BLaER1 (cell line): ENCODE measurements at regions not wholly inside any gene's neighbourhood (a gene's known extent, or its start where the extent isn't known, plus 50 kb on each side); places are given as distances from the start of the nearest gene placed in this dataset.

ENCODE experiments used
- H3K27ac ChIP-seq: shearing (Covaris generic); formaldehyde crosslinking; 2 replicates; pipeline ENCODE4 v1.8.1; 2022
- H3K27me3 ChIP-seq: shearing (Covaris generic); formaldehyde crosslinking; 2 replicates; pipeline ENCODE4 v1.8.1; 2022
- H3K36me3 ChIP-seq: shearing (Covaris generic); formaldehyde crosslinking; 2 replicates; pipeline ENCODE4 v1.8.1; 2022
- H3K4me1 ChIP-seq: shearing (Covaris generic); formaldehyde crosslinking; 2 replicates; pipeline ENCODE4 v1.8.1; 2022
- H3K4me2 ChIP-seq: shearing (Covaris generic); formaldehyde crosslinking; 2 replicates; pipeline ENCODE4 v1.8.1; 2022
- H3K4me3 ChIP-seq: shearing (Covaris generic); formaldehyde crosslinking; 2 replicates; pipeline ENCODE4 v1.8.1; 2022
- H3K9ac ChIP-seq: shearing (Covaris generic); formaldehyde crosslinking; 2 replicates; pipeline ENCODE4 v1.8.1; 2022
- H3K9me3 ChIP-seq: shearing (Covaris generic); formaldehyde crosslinking; 2 replicates; pipeline ENCODE4 v1.8.1; 2022
- H4K20me1 ChIP-seq: shearing (Covaris generic); formaldehyde crosslinking; 2 replicates; pipeline ENCODE4 v1.8.1; 2022
- Cebpa-rat ChIP-seq: shearing (Covaris generic); IDR thresholded peaks from 2 replicates; pipeline ENCODE4 v1.8.1; 2022

DNA sequence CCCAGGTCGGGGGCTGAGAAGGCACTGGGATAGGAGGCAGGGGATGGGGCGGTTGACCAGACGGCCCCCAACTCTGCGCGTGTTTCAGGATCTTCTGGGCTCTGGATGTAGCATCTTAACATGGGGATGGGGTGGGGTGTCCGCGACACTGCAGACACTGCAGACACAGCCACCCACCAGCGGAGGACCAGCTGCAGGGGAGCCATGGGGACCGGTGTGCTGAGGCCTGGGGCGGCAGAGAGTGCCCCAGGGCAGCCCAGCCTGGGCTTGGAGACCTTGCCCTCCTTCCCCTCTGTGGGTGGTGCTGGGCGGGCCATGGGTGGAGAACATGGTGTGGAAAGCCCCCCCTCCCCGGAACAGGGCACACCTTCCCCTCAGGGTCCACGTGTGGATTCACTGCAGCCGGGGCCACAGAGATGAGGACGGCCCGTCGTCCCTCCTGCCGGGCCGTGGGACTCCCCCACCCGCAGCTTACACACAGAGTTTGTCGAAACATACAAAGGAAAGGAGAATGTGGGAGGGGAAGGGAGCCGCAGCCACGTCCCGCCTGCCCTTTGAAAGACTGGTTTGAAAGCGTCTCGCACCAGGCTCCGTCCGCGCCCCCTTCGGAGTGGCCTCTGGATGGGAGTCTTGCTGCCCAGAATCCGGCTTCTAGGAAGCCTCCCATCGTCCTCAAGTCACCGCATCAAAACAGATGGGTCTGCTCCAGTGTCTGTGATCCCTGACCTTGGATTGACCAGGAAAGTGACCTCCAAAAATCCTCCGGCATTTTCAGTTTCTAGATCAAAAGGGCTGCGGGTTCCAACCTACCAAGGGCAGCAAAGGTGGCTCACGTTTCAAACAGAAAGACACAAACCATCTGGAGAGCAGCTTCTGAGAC is 91.5 kb upstream of the TCERG1L start:
- peak overlapping the region; percentile 22; the same call in 1 of the 2 replicates for H3K4me2 ChIP-seq
- no peaks in the 10 kb centered on the region for H3K36me3 ChIP-seq
- H3K9me3 ChIP-seq = no peaks in the 10 kb centered on the region
- H4K20me1 ChIP-seq = no peaks in the 10 kb centered on the region
- no peaks in the 10 kb centered on the region for H3K27me3 ChIP-seq
- TF ChIP-seq Cebpa-rat = no peak
- no peak overlapping the region for H3K4me3 ChIP-seq
- no peak overlapping the region for H3K27ac ChIP-seq
- H3K4me1 ChIP-seq = peaks cover 37% of the 10 kb centered on the region
- no peak overlapping the region for H3K9ac ChIP-seq

DNA sequence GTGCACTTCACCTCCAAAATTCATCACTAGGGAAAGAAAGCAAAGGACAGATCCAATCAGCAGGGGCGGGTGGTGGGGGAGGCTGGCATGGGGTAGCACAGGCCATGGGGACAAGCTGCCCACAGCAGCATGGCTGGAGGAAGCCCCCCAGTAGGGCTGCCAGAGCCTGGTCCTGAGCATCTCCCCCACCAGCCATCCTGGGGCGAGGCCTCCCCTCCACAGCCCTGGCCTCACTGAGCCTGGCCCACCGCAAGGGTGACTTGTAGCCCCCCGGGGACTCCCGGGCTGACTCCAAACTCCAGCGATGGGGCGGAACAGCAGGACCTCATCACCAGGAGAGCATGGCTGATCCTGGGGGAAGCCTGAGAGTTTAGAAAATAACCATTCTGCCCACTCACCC is 92.4 kb upstream of the TCERG1L start:
- Histone ChIP-seq H3K4me1 (peaks cover 37% of the 10 kb centered on the region), H3K4me3 (no peak overlapping the region), H3K4me2 (no peak overlapping the region), H3K9ac (no peak overlapping the region), H3K9me3 (no peaks in the 10 kb centered on the region), H3K36me3 (no peaks in the 10 kb centered on the region), H3K27me3 (no peaks in the 10 kb centered on the region), H4K20me1 (no peaks in the 10 kb centered on the region), H3K27ac (no peak overlapping the region)
- TF ChIP-seq Cebpa-rat = no peak

DNA sequence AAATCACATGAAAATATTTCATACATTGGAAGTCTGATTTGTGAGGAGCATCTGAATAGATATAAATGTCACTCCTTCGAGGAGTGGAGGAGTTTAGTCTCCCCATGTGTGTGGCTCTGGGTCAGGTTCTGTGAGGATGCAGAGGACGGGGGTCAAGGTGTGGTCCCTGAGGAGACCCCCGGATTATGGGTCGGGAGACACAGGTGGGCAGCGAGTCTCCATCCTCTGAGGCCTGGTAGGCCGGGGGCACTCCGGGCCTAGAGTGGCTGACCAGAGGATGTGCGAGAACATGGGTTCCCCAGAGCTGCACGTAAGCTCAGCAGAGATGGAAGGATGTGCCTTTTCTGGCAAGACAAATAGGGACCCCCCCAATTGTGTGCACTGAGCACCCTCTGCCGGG is 93.4 kb upstream of the TCERG1L start:
- Histone ChIP-seq H3K9me3 (no peaks in the 10 kb centered on the region), H3K4me1 (peaks cover 46% of the 10 kb centered on the region), H3K27me3 (no peaks in the 10 kb centered on the region), H3K27ac (no peak overlapping the region), H4K20me1 (no peaks in the 10 kb centered on the region), H3K36me3 (no peaks in the 10 kb centered on the region), H3K9ac (no peak overlapping the region), H3K4me3 (no peak overlapping the region), H3K4me2 (no peak overlapping the region; the same call in 1 of the 2 replicates)
- TF ChIP-seq Cebpa-rat = no peak

DNA sequence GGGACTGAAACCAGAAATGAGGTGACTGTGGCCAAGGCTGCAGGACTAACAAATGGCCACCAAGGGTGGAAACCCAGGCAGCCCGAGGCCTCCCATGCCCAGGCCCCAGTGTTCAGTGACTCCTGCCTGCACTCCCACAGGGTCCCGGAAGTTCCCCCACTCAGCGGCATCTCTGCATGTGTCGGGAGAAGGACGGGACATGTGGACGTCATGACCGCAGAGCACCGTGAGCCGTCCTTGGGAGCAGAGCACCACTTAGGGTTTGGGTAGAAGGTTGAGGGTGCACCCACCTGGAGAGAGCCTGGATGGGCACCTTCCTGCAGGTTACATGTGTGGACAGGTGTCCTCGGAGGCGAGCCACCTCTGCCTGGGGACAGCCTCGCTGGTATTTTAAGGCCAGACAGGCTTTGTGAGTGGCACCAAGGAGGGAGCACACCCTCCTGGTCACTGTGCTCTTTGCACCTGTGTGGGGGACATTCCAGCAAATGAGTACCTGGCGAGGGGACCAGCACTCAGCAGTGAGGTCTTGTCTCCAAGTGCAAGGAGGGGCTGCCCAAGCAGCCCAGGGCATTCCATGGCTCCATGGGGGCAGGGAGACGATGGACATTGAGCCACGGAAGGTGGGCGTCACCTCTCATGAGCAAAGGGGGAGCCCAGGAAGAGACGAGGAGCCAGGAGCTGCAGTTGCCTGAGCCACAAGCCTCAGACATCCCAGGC is 95.3 kb upstream of the TCERG1L start:
- H3K9me3 ChIP-seq = no peaks in the 10 kb centered on the region
- TF ChIP-seq Cebpa-rat = no peak
- H3K9ac ChIP-seq = no peak overlapping the region
- no peaks in the 10 kb centered on the region for H4K20me1 ChIP-seq
- no peak overlapping the region for H3K4me2 ChIP-seq
- H3K27ac ChIP-seq = no peak overlapping the region
- H3K4me3 ChIP-seq = no peak overlapping the region
- peaks cover 45% of the 10 kb centered on the region for H3K4me1 ChIP-seq
- no peaks in the 10 kb centered on the region for H3K27me3 ChIP-seq
- no peaks in the 10 kb centered on the region for H3K36me3 ChIP-seq

DNA sequence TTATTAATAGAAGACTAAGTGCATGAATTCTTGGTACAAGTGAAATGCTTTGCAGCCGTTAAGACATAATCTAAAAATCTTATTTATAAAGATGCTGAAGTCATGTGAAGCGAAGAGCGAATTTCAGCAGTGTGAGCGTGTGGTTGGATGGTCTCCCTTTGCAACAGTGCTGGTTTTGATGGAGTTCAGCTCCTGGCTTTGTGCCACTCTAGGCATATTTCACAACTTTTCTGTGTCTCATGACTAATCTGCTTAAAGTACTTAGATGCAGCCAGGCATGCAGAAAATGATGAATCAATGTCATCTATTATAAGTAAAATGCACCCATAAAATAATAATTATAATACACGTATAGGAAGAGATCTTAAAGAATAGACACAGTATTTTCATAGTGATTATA is 107.2 kb upstream of the TCERG1L start:
- Histone ChIP-seq H3K27me3 (no peaks in the 10 kb centered on the region), H3K4me3 (no peak overlapping the region), H4K20me1 (no peaks in the 10 kb centered on the region), H3K9me3 (peaks cover 13% of the 10 kb centered on the region), H3K4me2 (peak overlapping the region; percentile 64; the same call in 1 of the 2 replicates), H3K27ac (no peak overlapping the region), H3K4me1 (peaks cover 30% of the 10 kb centered on the region), H3K9ac (no peak overlapping the region), H3K36me3 (no peaks in the 10 kb centered on the region; the same call in 1 of the 2 replicates)
- TF ChIP-seq Cebpa-rat = no peak

DNA sequence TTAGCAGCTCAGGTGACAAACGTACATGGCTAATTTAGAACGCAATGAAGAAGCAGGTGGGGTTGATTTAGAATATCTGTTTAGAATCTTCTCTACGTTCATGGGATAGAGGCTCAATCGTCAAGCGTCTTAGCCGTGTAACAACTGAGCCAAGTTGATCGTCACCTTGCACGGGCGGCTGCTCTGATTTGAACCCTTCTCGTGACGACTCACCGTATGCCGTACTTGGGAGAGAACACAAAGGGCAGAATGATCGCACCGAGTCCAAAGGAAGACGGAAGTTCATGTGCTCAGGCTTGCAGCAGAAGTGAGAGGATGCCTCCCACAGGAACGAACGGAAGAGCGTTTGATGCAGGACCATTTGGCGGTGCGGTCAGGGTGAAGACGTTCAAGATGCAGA is 108.3 kb upstream of the TCERG1L start:
- H3K27me3 ChIP-seq = no peaks in the 10 kb centered on the region
- peak overlapping the region; percentile 81 for H3K27ac ChIP-seq
- TF ChIP-seq Cebpa-rat = no peak
- H4K20me1 ChIP-seq = no peaks in the 10 kb centered on the region
- H3K36me3 ChIP-seq = no peaks in the 10 kb centered on the region; the same call in 1 of the 2 replicates
- peak overlapping the region; percentile 64 for H3K4me2 ChIP-seq
- peaks cover 41% of the 10 kb centered on the region for H3K4me1 ChIP-seq
- peak overlapping the region; percentile 56 for H3K4me3 ChIP-seq
- H3K9me3 ChIP-seq = peaks cover 13% of the 10 kb centered on the region
- H3K9ac ChIP-seq = peak overlapping the region; percentile 66; the same call in 1 of the 2 replicates

DNA sequence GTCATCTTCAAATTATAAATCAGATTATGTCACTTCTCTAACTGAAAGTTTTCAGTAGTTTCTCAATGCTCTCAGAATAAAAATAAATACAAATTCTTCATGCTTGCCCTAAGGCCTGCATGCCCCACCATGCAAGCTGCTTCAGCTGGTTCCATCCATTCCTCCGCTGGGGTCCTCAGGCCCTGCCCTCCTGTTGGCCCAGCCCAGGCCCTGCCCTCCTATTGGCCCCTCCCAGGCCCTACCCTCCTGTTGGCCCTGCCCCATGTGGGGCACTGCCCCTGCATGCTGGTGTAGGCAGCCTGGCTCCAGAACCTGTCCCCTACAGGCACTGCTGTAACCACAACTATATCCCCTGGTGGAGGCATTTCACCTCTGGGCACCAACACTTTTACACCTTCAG is 109.3 kb upstream of the TCERG1L start:
- peaks cover 52% of the 10 kb centered on the region for H3K4me1 ChIP-seq
- H4K20me1 ChIP-seq = no peaks in the 10 kb centered on the region
- peaks cover 13% of the 10 kb centered on the region for H3K9me3 ChIP-seq
- peak overlapping the region; percentile 56; the same call in 1 of the 2 replicates for H3K4me3 ChIP-seq
- TF ChIP-seq Cebpa-rat = no peak
- peak overlapping the region; percentile 49; the same call in 1 of the 2 replicates for H3K9ac ChIP-seq
- H3K4me2 ChIP-seq = peak overlapping the region; percentile 64
- H3K36me3 ChIP-seq = no peaks in the 10 kb centered on the region; the same call in 1 of the 2 replicates
- peak overlapping the region; percentile 81 for H3K27ac ChIP-seq
- no peaks in the 10 kb centered on the region for H3K27me3 ChIP-seq

DNA sequence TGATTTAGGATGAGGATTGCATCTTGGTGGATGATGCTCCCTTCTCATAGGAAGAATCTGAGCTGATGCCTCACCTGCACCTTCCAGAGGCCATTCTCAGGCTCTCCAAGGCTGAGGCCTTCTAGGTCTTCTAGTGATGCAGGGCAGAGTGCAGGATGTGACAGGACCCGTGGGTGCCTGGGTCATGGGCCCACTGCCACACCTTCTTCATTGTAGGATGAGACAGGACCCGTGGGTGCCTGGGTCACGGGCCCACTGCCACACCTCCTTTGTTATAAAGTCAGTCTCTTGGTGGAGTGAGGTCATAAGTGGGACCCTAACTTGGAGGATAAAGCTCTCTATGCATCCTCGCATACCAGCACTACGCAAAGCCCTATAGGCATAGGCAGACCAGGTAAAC is 109.9 kb upstream of the TCERG1L start:
- no peak for TF ChIP-seq Cebpa-rat
- Histone ChIP-seq H3K27ac (no peak overlapping the region; the same call in 1 of the 2 replicates), H3K4me3 (no peak overlapping the region), H3K36me3 (no peaks in the 10 kb centered on the region; the same call in 1 of the 2 replicates), H3K4me1 (peaks cover 57% of the 10 kb centered on the region), H3K27me3 (no peaks in the 10 kb centered on the region), H4K20me1 (no peaks in the 10 kb centered on the region), H3K9ac (no peak overlapping the region), H3K4me2 (peak overlapping the region; percentile 64), H3K9me3 (peaks cover 12% of the 10 kb centered on the region)

DNA sequence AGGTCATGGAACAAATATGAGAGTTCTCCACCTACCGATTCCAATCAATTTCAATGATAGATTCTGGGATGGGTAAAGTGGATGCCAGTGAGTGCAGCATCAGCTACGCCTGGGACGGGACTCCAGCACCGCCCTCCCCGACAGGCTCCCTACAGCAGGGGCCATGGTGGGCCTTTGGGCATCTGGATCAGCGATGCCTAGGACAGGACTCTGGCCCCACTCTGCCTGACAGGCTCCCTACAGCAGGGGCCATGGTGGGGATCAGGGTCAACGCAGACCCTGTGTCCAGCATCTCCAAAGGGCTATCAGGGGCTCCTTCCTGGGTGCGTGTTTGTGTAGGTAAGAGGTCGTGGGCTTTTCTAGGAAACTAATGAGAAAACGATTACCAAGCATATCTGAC is 111.2 kb upstream of the TCERG1L start:
- Histone ChIP-seq H3K4me3 (no peak overlapping the region), H4K20me1 (no peaks in the 10 kb centered on the region), H3K27ac (no peak overlapping the region), H3K36me3 (no peaks in the 10 kb centered on the region), H3K4me1 (peaks cover 64% of the 10 kb centered on the region), H3K4me2 (no peak overlapping the region), H3K9me3 (no peaks in the 10 kb centered on the region), H3K9ac (no peak overlapping the region), H3K27me3 (no peaks in the 10 kb centered on the region)
- TF ChIP-seq Cebpa-rat = no peak

DNA sequence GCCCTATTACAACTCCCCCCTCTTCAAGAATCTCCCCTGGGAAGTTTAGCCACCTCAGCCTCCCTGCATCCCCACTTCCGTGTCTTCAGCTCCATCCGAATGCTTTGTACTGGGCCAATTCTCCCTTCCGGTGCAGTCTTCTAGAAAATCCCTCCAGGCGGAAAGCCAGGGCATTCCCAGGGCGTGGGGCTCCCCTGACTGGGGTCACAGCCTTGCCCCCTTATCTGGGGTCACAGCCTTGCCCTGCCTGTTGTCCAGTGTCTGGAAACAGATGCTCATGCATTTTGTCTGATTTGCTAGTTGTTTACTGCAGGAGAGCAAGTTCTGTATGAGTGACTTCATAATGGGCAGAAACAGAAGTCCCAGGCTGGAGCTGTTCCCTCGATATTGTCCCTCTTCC is 112.5 kb upstream of the TCERG1L start:
- Histone ChIP-seq H3K9me3 (no peaks in the 10 kb centered on the region), H3K4me3 (no peak overlapping the region), H3K4me1 (peaks cover 56% of the 10 kb centered on the region), H3K36me3 (no peaks in the 10 kb centered on the region), H3K27me3 (no peaks in the 10 kb centered on the region), H4K20me1 (no peaks in the 10 kb centered on the region), H3K4me2 (peak overlapping the region; percentile 8; the same call in 1 of the 2 replicates), H3K27ac (0 out of 2 replicates have a peak overlapping the region, but pooled peaks have one; percentile 4), H3K9ac (no peak overlapping the region)
- no peak for TF ChIP-seq Cebpa-rat
